NCI-H1436 (cell line): ENCODE measurements at regions not wholly inside any gene's neighbourhood (a gene's known extent, or its start where the extent isn't known, plus 50 kb on each side); places are given as distances from the start of the nearest gene placed in this dataset.
"Not testable (repeated sequence)": the region's sequence is repeated elsewhere in the genome, so short reads cannot be mapped to it uniquely, and the experiment has no call there.

ENCODE experiments used
- DNase-seq: peaks from one replicate; lab custom pipeline; 2025; lab: John Stamatoyannopoulos, UW

DNA sequence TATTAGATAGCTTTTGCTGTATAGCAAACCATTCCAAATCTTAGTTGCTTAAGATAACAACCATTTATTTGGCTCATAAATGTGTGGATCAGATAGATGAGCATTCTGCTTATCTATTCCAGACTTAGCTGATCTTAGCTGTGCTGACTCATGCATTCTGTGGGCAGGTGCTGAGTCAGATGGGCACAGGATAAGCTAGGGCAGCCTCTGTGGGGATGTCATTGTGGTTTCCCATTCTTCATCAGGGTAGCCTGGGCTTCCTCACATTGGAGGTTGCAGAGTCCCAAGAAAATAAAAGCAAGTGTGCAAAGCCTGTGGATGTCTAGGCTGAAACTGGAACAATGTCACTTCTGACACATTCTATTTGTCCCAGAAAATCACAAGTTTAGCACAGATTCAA lies 917.0 kb downstream of the TYW1 start:
- no peak for DNase-seq

DNA sequence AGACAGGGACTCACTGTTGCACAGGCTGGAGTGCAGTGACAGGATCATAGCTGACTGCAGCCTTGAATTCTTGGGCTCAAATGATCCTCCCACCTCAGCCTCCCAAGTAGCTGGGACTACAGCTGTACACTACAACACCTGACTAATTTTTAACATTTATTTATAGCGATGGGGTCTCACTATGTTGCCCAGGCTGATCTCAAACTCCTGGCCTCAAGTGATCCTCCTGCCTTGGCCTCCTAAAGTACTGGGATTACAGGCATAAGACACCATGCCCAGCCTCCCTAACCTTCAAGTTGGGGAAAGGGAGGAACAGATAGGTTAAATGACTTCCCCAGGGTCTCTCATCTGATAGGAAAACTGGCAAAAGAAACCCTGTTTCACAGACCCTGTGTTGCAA lies 919.5 kb downstream of the TYW1 start:
- not testable (repeated sequence) for DNase-seq

DNA sequence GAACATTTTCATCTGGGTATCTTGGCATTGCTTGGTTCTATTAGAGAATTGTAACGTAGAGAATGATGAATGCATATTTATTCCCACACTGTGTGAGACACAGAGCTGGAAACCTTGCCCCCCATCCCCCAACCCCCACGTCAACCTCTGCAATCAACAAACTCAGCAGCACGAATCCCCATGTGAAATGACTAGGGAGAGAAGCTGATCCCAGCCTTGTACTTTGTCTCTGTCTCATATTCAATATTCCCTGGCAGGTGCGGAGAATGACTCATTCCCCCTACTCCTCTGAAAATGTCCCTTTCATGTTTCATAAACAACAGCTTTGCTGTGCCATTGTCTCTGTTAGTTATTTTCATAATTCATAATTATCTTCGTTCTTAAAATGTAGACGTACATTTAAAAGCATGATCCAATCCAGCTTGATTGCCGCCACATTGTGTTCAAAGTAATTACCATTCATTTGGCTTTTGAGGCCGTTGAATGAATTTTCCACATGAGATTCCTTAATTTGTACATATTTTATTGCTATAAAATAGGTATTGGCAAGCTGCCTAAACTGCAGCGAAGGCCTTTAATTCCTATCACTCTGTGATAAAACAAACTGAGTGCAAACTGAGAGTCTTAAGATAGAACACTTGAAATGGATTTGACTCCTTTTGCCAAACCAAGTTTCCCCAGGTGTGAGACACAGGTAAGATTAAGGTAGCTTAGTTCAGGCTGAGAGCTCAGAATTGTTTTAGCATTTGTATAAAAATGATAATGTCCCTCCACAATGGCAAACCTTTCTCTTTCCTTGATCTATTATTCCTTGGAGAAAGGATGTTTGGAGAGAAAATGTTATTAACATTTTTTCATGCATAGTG lies 920.2 kb downstream of the TYW1 start:
- DNase-seq: peak; percentile 65

DNA sequence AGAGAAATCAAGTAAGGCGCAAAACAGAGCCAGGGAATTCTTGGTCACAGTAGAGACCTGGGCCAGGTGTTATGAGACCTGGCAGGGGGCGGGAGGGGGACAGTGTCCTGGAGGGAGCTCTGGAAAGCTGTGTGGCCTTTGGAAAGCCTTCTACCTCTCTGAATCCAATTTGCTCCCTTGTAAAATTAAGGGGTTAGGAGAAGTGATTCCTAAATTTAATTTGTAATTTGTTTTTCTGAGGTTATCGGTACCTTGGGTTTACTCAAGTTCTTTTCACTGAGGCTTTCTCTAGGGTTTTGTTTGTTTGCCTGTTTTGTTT lies 920.8 kb downstream of the TYW1 start:
- DNase-seq: no peak

DNA sequence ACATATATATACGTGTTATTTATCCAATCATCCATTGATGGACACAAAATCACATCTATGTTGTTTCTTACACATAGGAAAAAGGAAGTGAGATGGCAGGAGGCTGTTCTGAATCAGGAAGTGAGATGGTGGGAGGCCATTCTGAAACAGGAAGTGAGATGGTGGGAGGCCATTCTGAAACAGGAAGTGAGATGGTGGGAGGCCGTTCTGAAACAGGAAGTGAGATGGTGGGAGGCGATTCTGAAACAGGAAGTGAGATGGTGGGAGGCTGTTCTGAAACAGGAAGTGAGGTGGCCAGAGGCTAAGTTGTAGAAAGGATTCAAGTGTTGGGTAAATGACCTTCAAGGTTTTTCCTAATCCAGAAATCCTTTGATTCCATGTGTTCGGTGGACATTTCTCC lies 921.5 kb downstream of the TYW1 start:
- DNase-seq: no peak

DNA sequence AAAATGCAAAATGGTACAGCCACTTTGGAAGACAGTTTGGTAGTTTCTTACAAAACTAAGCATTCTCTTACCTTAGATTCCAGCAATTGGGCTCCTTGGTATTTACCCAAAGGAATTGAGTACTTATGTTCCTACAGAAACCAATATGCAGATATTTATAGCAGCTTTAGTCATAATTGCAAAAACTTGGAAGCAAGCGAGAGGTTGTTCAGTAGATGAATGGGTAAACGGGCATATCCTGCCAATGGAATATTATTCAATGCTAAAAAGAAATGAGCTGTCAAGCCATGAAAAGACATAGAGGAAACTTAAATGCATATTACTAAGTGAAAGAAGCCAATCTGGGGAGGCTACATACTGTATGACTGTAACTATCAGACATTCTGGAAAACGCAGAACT lies 926.7 kb downstream of the TYW1 start:
- DNase-seq: no peak

DNA sequence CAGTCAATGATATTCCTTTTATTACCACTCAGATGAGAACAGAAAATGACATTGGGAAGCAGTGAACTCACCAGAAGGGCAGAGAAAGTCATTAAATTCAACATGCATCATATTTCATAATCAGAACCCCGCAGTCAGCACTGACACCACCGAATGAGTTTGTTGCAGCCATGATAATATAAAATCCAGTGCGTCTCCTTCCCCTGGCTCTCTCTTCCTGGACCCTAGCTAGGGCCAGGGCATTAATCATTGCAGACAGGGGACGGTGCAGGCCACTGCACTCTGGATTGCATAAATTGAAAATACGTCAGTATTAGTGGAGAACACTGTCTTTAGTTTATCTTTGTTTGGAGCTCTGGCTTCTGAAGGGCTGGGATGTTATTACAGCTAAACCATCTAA lies 931.5 kb downstream of the TYW1 start:
- no peak for DNase-seq

DNA sequence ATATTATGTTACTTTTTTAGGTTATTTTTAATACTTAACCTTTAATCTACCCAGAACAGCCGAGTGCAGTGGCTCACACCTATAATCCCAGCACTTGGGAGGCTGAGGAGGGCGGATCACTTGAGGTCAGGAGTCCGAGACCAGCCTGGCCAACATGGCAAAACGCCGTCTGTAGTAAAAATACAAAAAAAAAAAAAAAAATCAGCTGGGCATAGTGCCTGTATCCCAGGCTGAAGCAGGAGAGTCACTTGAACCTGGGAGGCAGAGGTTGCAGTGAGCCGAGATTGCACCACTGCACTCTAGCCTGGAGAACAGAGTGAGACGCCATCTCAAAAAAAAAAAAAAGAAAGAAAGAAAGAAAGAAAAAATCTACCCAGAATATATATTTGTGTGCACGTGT lies 939.8 kb downstream of the TYW1 start:
- not testable (repeated sequence) for DNase-seq

DNA sequence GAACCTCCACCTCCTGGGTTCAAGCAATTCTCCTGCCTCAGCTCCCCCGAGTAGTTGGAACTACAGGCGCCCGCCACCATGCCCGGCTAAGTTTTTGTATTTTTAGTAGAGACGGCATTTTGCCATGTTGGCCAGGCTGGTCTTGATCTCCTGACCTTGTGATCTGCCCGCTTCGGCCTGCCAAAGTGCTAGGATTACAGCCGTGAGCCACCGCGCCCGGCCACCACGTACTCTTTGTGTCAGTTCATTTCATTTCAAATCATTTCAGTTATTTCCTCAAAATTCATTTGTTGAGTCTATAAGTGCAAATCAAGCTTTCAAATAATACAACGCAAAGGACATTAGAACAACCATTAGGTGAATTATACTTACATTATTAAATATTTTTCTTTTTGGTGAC lies 943.8 kb downstream of the TYW1 start:
- DNase-seq: no peak

DNA sequence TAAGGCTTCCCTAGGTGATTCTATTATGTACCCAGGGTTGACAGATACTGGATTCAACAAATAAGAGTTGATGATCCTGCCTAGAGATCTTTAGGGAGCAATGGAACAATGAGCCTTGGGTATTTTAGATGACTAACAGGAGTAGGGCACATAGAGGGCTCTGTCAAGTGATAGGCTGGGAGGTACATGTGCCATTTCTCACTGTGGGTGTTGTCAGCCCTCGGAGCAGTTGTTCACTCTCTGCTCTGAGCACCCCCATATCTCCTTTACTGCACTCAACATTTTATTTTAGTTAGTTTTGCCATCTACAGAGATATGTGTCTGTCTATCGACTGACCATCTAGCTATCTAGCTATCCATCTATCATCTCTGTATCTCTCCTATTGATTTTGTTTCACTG lies 950.6 kb downstream of the TYW1 start:
- DNase-seq: no peak

DNA sequence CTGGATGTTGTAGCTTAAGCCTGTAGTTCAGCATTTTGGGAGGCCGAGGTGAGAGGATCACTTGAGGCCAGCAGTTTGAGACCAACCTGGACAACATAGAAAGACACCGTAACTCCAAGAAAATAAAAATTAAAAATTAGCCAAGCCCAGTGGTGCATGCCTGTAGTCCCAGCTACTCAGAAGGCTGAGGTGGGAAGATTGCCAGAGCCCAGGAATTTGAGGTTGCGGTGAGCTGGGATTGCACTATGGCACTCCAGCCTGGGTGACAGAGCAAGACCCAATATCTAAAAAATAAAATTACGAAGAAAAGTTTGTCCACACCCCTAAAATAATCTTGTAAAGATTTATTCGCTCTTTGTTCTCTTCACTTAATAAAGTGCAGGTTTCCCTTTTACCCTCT lies 951.0 kb downstream of the TYW1 start:
- DNase-seq: no peak

DNA sequence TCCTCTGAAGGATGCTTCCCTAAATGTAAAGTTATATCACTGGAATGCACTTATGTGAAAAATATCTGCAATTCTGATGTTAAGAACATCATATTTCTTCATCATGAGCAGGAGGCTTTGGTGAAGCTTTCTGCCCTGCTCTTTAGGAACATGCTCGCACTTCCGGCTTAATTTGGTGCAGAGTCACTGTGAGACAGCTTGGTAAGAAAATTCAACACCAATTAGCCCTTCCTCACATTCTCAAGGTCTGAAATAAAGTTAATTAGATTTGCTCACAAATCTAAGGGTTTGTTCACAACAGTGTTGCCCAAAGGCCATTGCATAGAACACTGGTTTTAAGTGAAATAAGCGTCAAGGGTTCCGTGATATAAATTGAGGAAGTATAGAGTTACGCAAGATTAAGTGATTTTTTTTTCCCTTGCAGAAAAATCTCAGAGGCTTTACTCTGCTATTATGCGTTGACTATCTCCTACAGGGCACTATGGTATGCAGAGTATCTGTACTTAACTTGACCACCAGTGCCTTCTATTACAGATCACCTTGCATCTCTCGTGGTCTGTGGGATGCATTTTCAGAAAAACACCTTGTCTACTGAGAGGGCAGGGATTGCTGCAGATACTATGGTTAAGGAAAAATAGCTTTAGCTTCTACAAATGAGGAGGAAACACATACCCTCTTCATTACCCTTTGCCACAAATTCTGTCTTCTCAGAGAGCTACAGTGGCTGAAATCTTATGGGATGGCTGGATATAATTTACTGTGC lies 953.9 kb downstream of the TYW1 start:
- no peak for DNase-seq

DNA sequence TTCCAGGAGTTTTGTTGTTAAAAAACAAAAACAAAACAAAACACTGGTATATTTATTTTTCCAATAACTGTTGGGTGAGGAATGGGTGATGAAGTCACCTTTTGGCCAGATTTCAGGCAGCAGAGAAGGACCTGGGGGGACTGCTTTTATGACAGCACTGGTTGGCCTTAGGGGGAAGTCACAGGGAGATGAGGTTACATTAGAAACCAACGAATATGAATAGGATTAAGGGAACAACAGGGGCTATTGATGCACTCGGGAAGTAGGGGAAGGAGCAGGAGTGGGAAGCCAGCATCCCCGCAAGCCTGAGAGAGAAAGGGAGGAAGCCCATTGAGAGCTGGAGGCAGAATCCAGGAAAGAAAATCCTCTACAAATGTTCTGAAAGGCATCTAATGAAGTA lies 958.4 kb downstream of the TYW1 start:
- no peak for DNase-seq

DNA sequence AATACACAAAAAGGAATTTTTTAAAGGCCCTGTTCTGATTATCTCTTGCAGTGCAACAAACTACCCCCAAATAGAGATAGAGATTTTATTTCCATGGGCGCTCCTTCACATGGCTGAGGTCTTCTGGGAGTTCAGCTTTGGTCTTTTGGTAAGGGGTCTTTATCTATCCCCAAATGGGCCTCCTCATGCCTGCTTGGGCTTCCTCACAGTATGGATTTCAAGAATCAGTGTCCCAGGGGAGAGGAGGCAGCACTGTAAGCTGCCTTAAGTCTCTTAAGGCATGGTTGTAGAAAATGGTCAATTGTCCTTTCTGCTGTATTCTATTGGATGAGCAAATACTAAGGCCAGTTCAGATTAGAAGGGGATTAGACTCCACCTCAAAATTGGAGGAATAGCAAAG lies 966.2 kb downstream of the TYW1 start:
- DNase-seq: no peak

DNA sequence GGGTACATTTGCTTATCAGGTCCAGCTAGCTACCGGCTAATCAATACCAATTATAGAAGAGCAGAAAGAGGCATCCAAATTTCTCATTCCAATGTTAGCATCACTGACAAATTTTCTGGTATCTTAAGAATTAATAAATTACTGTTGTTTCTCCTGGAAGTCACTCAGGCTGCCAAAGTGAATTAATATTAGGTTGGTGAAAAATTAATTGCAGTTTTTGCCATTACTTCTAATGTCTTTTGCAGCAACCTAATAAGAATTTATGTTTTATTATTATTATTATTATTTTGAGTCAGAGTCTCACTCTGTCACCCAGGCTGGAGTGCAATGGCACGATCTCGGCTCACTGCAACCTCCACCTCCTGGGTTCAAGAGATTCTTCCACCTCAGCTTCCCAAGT lies 979.9 kb downstream of the TYW1 start:
- no peak for DNase-seq

DNA sequence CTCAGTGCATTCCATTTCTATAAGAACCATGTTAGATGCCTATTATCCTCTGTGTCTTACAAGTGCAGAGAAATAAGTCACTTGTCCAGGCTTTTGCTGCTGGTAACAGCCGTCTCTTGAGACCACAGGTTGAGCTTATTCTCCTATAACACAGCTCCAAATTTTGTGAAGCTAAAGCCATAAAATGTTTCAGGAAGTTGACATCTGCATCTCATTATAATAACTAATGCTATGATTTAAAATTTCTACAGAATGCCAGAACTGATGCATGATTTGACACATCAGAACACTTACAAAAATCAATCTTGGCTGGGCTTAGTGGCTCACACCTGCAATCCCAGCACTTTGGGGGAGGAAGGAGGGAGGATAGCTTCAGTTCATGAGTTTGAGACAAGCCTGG lies 986.9 kb downstream of the TYW1 start:
- no peak for DNase-seq

DNA sequence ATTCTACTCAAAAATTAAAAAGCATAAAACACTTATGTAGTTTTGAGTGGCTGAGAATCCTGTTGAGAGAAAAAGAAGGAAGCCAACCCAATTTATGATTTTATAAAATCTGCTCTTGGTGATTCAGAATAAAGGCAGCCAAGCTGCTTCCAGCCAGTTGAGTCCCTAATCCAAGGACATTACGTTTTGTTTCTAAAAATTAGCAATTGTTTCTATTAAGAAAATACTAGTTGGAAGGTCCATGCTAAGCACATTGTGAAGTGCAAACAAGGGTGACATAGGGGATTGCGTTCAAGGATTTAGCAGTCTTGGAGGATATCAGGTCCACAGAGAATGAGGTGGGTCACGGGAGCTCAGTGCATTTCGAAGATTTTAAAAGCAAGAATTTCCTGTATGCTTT lies 987.7 kb downstream of the TYW1 start:
- DNase-seq: no peak

DNA sequence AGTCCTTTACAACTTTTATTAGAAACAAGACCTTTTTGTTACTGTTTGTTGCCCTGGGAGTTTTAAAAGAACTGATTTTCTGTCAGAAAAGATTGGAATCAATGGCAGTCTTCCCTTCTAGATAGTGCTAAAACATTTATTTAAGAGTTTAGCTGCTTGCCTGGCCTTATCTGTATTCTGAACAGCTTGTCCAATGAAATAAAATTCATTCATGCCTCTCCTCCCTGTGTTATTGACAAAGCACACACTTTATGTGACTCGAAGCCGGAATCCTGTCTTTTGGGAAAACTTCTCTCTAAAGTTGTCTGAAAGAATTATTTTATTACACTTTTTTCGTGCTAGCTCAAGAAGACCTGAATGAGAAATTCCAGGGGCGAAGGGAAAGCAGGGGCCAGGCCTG lies 992.5 kb downstream of the TYW1 start:
- no peak for DNase-seq

DNA sequence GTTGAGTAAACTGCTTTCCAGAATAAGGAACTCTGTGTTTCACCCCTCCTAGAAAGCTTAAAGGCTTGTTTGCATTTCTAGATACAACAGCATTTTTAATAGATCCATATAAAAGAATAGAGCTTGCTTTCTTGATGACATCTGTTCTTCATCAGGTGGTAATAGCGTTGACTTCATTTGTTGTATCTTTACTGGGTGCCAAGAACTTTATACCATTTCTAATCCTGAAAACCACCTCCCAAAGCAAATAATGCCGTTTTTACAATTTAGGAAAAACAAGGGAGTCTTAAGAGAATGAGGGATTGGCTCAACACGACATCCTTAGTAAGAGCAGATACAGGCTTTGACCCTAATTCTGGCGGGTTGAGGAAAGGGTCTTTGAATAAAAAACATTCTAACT lies 993.4 kb downstream of the TYW1 start:
- DNase-seq: no peak

DNA sequence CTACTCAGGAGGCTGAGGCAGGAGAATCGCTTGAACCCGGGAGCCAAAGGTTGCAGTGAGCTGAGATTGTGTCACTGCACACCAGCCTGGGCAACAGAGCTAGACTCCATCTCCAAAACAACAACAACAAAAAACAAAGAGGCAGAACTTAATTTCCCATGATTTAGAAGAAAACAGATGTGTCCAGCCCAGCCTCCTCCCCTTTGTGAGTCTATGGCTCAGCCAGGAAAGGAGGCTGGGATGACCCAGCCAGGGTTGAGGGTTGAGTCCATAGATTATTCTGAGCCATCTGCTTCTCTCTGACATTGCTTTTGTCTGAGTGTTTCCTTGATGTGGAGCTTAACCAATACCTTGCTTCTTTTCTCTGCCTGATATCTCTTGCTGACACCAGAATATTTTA lies 994.1 kb downstream of the TYW1 start:
- DNase-seq: no peak

DNA sequence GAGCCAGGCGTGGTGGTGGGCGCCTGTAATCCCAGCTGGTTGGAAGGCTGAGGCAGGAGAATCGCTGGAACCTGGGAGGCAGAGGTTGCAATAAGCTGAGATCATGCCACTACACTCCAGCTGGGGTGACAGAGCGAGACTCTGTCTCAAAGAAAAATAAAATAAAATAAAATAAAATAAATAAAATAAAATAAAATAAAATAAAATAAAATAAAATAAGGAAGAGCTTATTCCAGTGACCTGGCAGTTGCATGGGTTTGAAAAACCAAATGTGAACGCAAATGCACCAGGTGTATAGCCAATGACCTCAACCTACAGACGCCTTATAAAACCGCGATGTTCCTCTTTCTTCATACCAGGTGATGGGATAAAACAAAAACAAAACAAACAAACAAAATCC lies 995.7 kb downstream of the TYW1 start:
- no peak for DNase-seq

DNA sequence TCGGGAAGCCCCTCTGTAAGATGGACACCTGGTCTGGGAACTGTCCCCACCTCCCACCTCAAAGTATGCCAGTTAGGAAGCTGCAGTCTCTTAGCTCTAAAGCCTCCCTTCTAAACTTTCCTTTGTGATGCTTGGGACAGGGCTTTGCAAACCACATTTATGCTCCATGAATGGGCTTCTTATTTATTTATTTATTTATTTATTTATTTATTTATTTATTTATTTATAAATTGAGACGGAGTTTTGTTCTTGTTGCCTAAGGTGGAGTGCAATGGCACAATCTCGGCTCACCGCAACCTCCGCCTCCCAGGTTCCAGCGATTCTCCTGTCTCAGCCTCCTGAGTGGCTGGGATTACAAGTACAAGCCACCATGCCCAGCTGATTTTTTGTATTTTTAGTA lies 1009.4 kb downstream of the TYW1 start:
- DNase-seq: no peak

DNA sequence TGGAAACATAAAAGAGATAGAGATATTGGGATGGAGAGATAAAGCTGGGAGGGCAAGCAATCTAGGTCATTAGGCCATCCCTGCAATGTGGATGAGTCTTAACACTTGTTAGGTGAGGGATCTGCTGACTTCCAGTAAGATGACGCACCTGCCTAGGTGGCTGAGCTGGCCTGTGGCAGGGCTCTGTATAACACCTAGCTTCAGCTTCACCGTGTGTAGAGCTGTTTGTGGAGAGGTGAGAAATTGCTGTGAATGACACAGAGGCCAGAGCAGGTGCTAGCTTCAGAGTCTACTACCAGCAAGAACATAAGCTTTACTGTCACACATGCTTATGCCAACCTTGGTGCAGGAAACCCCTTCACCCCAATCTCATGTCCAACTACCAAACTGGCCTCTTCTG lies 1010.0 kb downstream of the TYW1 start:
- DNase-seq: no peak

DNA sequence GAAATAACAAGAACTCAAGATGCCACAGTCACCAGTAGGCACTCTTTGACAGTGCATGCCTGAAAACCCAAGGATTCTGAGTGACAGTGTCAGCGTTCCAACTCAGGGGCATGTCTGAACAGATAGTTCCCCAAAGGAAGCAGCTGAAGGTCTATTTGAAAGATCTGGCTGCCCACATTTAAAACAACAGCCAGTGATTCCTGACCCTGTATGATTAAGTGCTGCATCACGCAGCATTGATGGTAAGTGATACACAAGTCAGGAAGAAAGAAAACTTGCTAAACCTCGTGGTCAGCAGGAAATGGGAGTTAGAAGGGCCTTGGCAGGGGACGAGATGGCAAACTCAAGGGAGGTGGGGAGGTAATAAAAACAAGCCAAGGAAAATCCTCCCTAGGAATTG lies 1013.1 kb downstream of the TYW1 start:
- no peak for DNase-seq
